DND-41 (cell line): ENCODE measurements at regions not wholly inside any gene's neighbourhood (a gene's known extent, or its start where the extent isn't known, plus 50 kb on each side); places are given as distances from the start of the nearest gene placed in this dataset.

Source experiments
- CTCF ChIP-seq: IDR thresholded peaks from 2 replicates; pipeline ENCODE4 v1.5.1; 2012; ENCODE audit warnings: borderline replicate concordance, low read length, moderate library complexity, mild to moderate bottlenecking; ENCODE audit not compliant: poor library complexity, severe bottlenecking; ENCODE audit errors: extremely low read depth
- EZH2 ChIP-seq: IDR thresholded peaks from 3 replicates; pipeline ENCODE4 v1.6.1; 2012; ENCODE audit warnings: borderline replicate concordance, low read depth, mild to moderate bottlenecking, moderate library complexity, low read length, inconsistent platforms; ENCODE audit not compliant: severe bottlenecking

DNA sequence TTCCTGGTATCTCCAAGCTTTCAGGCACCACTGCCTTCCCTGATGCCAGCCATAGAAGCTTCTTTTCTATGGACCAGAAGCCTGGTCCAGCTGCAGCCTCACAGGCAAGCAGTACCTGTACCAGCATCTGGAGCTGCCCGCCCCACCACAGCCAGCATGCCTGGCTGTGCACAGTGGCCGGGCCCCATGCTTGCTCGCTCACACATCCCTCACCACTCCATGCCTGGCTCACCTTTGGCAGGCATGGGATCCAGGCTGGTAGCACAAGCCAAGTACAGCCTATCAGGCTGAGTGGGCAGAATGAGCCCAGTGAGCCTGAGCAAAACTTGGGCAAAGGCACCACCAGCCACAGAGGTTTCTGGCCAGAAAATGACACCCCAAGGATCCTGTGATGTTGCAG lies 93.4 kb downstream of the TPRA1 start:
- TF ChIP-seq CTCF (no peak), EZH2 (no peak)
